ENCODE measurements at regions not wholly inside any gene's neighbourhood (a gene's known extent, or its start where the extent isn't known, plus 50 kb on each side); places are given as distances from the start of the nearest gene placed in this dataset.
"Not testable (repeated sequence)": the region's sequence is repeated elsewhere in the genome, so short reads cannot be mapped to it uniquely, and the experiment has no call there.

DNA sequence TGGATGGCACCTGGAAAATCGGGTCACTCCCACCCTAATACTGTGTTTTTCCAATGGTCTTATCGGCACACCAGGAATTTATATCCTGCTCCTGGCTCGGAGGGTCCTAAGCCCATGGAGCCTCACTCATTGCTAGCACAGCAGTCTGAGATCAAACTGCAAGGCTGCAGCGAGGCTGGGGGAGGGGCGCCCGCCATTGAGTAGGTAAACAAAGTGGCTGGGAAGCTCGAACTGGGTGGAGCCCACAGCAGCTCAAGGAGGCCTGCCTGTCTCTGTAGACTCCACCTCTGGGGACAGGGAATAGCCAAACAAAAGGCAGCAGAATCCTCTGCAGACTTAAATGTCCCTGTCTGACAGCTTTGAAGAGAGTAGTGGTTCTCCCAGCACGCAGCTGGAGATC is 607.0 kb downstream of the LMO7 start:
- TF ChIP-seq, protein P1, sequence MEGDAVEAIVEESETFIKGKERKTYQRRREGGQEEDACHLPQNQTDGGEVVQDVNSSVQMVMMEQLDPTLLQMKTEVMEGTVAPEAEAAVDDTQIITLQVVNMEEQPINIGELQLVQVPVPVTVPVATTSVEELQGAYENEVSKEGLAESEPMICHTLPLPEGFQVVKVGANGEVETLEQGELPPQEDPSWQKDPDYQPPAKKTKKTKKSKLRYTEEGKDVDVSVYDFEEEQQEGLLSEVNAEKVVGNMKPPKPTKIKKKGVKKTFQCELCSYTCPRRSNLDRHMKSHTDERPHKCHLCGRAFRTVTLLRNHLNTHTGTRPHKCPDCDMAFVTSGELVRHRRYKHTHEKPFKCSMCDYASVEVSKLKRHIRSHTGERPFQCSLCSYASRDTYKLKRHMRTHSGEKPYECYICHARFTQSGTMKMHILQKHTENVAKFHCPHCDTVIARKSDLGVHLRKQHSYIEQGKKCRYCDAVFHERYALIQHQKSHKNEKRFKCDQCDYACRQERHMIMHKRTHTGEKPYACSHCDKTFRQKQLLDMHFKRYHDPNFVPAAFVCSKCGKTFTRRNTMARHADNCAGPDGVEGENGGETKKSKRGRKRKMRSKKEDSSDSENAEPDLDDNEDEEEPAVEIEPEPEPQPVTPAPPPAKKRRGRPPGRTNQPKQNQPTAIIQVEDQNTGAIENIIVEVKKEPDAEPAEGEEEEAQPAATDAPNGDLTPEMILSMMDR (IDR thresholded peaks at IDR 0.05) = not testable (repeated sequence)
- not testable (repeated sequence) for TF ChIP-seq POLR2A (IDR thresholded peaks at IDR 0.05)

Measured in Peyer's patch (tissue), 4 donors.